HL-60 (cell line): ENCODE measurements at regions not wholly inside any gene's neighbourhood (a gene's known extent, or its start where the extent isn't known, plus 50 kb on each side); places are given as distances from the start of the nearest gene placed in this dataset.

Experiments used
- CTCF ChIP-seq: IDR thresholded peaks from one replicate; pipeline ENCODE4 v1.5.1; 2011; ENCODE audit warnings: low read length, control low read depth, inconsistent platforms; ENCODE audit not compliant: insufficient read depth
- GABPA ChIP-seq: IDR thresholded peaks from 2 replicates; pipeline ENCODE4 v1.6.1; 2012; ENCODE audit warnings: low read depth
- POLR2AphosphoS5 ChIP-seq: IDR thresholded peaks from 2 replicates; pipeline ENCODE4 v1.6.1; 2012; ENCODE audit warnings: low read depth
- REST ChIP-seq: IDR thresholded peaks from 2 replicates; pipeline ENCODE4 v1.6.1; 2012; ENCODE audit warnings: low read depth; ENCODE audit not compliant: insufficient replicate concordance

GRCh38 chr13:65416784-65417183, 1813.4 kb downstream of the PCDH9 start:
- TF ChIP-seq CTCF (no peak), GABPA (no peak), POLR2AphosphoS5 (no peak), REST (no peak)
